ENCODE measurements at regions not wholly inside any gene's neighbourhood (a gene's known extent, or its start where the extent isn't known, plus 50 kb on each side); places are given as distances from the start of the nearest gene placed in this dataset.
"Not testable (repeated sequence)": the region's sequence is repeated elsewhere in the genome, so short reads cannot be mapped to it uniquely, and the experiment has no call there.

DNA sequence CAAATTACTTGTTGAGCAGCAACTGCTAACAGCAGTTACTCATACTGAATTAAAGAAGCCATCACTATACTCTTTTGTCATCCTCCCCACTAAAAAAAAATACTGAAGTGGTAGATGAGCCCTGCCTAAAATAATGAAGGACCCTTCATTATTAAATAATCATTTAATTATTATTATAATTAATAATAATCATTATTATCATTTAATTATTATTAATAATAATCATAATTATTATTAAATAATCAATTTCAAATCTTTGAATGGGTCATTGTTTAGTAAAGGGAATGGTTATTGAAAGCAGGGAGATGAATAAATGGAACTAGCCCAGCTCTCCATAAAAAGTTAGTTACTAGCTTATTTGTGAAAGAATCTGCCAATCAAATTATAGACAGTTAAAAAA, 396.4 kb downstream of the NFIB start:
- Histone ChIP-seq H3K4me1 (no peaks in the 10 kb centered on the region), H3K4me3 (no peak overlapping the region), H3K9me3 (no peaks in the 10 kb centered on the region), H3K27ac (no peak overlapping the region), H3K27me3 (no peaks in the 10 kb centered on the region), H3K36me3 (no peaks in the 10 kb centered on the region)
- TF ChIP-seq EP300 (IDR thresholded peaks at IDR 0.05) = no peak
- no peak for ATAC-seq

DNA sequence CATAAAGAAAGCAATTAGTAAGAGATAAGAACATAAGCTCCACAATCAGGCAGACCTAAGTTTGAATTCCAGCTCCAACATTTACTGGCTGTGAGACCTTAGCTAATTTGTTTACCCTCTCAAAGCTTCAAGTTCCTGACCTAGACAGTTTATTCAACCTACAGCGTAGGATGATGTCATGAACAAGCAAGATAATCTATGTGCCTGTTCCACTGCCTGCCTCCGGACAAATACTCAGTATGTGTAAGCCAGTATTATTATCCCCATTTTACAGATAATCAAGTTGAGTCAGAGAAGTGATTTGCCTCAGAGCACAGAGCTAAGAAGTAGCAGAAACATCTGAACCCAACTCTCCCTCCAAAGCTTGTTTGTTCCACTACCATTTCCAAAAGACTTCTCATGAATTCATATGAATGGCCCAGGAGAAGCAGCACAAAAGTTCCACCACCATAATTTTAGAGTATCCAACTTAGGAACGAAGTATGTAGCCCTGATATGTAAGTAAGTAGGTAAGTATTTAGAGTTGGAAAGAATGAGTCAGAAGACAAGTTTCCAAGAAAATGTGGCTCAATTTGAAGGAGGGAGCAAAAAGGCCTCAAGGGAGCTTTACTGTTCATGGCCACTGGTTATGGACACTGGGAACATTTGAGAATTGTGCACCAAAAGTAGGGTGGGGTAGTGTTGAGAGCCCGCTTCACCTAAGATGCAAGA, 398.2 kb downstream of the NFIB start:
- no peak for ATAC-seq
- Histone ChIP-seq H3K36me3 (no peaks in the 10 kb centered on the region), H3K4me1 (no peaks in the 10 kb centered on the region), H3K9me3 (no peaks in the 10 kb centered on the region), H3K4me3 (no peak overlapping the region), H3K27me3 (no peaks in the 10 kb centered on the region), H3K27ac (no peak overlapping the region)
- WGBS, 2 donors (ENCODE audit: low coverage in 1 of 2) = 65 to 77% methylated on average over 2 to 4 of the region's 4 CpGs
- TF ChIP-seq POLR2A (IDR thresholded peaks at IDR 0.05) (no peak), EP300 (IDR thresholded peaks at IDR 0.05) (no peak), POLR2AphosphoS5 (IDR thresholded peaks at IDR 0.05) (no peak)
- TF ChIP-seq, protein P1, sequence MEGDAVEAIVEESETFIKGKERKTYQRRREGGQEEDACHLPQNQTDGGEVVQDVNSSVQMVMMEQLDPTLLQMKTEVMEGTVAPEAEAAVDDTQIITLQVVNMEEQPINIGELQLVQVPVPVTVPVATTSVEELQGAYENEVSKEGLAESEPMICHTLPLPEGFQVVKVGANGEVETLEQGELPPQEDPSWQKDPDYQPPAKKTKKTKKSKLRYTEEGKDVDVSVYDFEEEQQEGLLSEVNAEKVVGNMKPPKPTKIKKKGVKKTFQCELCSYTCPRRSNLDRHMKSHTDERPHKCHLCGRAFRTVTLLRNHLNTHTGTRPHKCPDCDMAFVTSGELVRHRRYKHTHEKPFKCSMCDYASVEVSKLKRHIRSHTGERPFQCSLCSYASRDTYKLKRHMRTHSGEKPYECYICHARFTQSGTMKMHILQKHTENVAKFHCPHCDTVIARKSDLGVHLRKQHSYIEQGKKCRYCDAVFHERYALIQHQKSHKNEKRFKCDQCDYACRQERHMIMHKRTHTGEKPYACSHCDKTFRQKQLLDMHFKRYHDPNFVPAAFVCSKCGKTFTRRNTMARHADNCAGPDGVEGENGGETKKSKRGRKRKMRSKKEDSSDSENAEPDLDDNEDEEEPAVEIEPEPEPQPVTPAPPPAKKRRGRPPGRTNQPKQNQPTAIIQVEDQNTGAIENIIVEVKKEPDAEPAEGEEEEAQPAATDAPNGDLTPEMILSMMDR (IDR thresholded peaks at IDR 0.05) = no peak

DNA sequence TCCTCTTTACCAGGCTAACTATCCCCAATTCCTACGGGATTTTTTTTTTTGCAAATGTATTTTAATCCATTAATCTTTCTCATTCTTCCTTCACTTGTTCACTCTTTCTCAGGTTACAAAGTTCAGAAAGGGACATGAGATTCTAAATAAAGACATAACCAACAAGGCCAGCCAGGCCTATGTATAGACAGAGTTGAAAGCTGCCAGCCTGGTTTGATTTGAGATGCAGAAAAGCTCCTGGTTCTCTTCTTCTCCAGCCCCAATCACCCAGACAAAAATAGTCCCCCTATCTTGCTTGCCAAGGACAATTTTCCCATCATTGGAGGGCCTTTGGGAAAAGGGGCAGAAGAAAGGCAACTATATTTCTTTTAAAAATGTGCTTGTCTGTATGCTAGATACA, 398.8 kb downstream of the NFIB start:
- Histone ChIP-seq H3K4me3 (no peak overlapping the region), H3K27me3 (no peaks in the 10 kb centered on the region), H3K27ac (no peak overlapping the region), H3K36me3 (no peaks in the 10 kb centered on the region), H3K4me1 (no peaks in the 10 kb centered on the region), H3K9me3 (no peaks in the 10 kb centered on the region)
- ATAC-seq = no peak
- WGBS, 2 donors (ENCODE audit: low coverage in 1 of 2) = 63 to 75% methylated on average over 1 of the region's 1 CpG
- TF ChIP-seq POLR2A (IDR thresholded peaks at IDR 0.05) = no peak
- TF ChIP-seq, protein P1 (IDR thresholded peaks at IDR 0.05) = no peak
- TF ChIP-seq POLR2AphosphoS5 (IDR thresholded peaks at IDR 0.05) = no peak
- no peak for TF ChIP-seq EP300 (IDR thresholded peaks at IDR 0.05)

DNA sequence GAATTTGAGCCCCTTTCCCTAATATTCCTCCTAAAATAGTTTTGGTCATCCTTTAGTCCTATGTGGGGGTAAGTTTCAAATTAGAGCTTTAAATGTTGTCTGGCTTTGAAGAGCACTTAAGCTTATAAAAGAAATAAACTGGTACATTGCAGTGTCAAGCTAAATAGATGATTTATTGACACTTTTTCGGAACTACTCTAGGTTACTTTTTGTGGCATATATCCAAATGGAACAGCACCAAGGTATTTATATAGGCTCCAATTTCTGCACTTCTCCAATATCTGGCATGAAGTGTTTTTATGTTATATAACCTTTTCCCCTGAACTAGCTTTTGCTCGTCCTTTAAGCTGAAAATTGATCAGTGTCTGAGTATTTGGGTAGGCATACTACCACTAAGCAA, 402.5 kb downstream of the NFIB start:
- 69 to 91% methylated on average over 2 of the region's 2 CpGs for WGBS, 2 donors (ENCODE audit: low coverage in 1 of 2)
- no peaks in the 10 kb centered on the region for H3K27me3 ChIP-seq
- no peaks in the 10 kb centered on the region for H3K9me3 ChIP-seq
- H3K4me3 ChIP-seq = no peak overlapping the region
- H3K27ac ChIP-seq = no peak overlapping the region
- H3K36me3 ChIP-seq = no peaks in the 10 kb centered on the region
- TF ChIP-seq, protein P1 (IDR thresholded peaks at IDR 0.05) = no peak
- no peak for TF ChIP-seq POLR2A (IDR thresholded peaks at IDR 0.05)
- TF ChIP-seq EP300 (IDR thresholded peaks at IDR 0.05) = no peak
- TF ChIP-seq POLR2AphosphoS5 (IDR thresholded peaks at IDR 0.05) = no peak
- ATAC-seq = no peak
- no peaks in the 10 kb centered on the region for H3K4me1 ChIP-seq

DNA sequence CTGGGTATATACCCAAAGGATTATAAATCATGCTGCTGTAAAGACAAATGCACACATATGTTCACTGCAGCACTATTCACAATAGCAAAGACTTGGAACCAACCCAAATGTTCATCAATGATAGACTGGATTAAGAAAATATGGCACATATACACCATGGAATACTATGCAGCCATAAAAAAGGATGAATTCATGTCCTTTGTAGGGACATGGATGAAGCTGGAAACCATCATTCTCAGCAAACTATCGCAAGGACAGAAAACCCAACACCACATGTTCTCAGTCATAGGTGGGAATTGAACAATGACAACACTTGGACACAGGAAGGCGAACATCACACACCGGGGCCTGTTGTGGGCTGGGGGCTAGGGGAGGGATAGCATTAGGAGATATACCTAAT, 406.1 kb downstream of the NFIB start:
- H3K4me1 ChIP-seq, ATAC-seq, H3K36me3 ChIP-seq, H3K27ac ChIP-seq, H3K27me3 ChIP-seq, H3K9me3 ChIP-seq, H3K4me3 ChIP-seq: not testable (repeated sequence)
- WGBS, 2 donors (ENCODE audit: low coverage in 1 of 2) = 90 to 98% methylated on average over 3 of the region's 3 CpGs

DNA sequence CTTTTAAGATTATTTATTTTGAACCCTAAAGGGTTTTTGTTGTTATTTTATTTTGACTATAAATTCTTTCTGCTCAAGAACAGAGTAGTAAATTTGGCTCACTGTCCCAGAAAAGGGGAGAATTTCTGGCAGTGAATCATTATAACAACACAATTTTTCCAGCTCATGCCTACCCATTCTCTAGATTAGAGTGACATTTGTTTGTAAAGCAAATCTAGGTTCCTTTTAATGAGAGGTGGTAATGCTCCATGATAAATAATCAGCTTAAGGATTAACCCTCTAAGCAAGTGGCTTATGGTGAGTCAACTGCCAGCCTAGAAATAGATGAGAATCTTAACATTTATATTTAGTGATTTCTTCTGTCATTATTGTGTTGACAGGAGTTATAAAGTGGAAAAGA, 409.2 kb downstream of the NFIB start:
- no peak overlapping the region for H3K4me3 ChIP-seq
- no peaks in the 10 kb centered on the region for H3K27me3 ChIP-seq
- H3K9me3 ChIP-seq = no peaks in the 10 kb centered on the region
- TF ChIP-seq POLR2A (IDR thresholded peaks at IDR 0.05) (no peak), EP300 (IDR thresholded peaks at IDR 0.05) (no peak), POLR2AphosphoS5 (IDR thresholded peaks at IDR 0.05) (no peak)
- TF ChIP-seq, protein P1 (IDR thresholded peaks at IDR 0.05) = no peak
- no peak for ATAC-seq
- H3K36me3 ChIP-seq = no peaks in the 10 kb centered on the region
- peaks cover 0 to 5% (median 0%) of the 10 kb centered on the region in 3 donors for H3K4me1 ChIP-seq
- no peak overlapping the region for H3K27ac ChIP-seq

All from gastroesophageal sphincter (tissue), 4 donors.